GM18508 (cell line): ENCODE measurements at regions not wholly inside any gene's neighbourhood (a gene's known extent, or its start where the extent isn't known, plus 50 kb on each side); places are given as distances from the start of the nearest gene placed in this dataset.
"Not testable (repeated sequence)": the region's sequence is repeated elsewhere in the genome, so short reads cannot be mapped to it uniquely, and the experiment has no call there.

ENCODE experiments used
- ATAC-seq: cut with Tn5 transposase; IDR thresholded peaks from one replicate; pipeline ENCODE4 v1.9.1; 2021; ENCODE audit warnings: moderate number of reproducible peaks; ENCODE audit not compliant: insufficient read depth, unreplicated experiment

DNA sequence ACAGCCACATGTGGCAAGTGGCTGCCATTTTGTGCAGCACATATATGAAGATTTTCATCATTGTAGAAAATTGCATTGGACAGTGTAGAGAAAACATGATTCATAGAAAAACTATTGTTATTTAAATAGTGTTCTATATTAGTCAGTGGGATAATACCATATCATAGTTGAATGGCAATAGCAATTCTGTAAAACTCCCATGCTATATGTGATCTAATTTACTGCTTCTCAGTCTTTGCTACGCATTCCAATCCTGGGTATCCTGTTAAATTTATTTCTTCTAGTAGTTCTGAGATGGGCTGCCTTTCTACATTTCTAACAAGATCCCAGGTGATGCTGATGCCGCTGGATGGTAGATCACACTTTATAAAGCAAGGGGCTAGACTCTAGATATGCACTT is 117.5 kb upstream of the FBXO28 start:
- ATAC-seq, result not testable (repeated sequence)

DNA sequence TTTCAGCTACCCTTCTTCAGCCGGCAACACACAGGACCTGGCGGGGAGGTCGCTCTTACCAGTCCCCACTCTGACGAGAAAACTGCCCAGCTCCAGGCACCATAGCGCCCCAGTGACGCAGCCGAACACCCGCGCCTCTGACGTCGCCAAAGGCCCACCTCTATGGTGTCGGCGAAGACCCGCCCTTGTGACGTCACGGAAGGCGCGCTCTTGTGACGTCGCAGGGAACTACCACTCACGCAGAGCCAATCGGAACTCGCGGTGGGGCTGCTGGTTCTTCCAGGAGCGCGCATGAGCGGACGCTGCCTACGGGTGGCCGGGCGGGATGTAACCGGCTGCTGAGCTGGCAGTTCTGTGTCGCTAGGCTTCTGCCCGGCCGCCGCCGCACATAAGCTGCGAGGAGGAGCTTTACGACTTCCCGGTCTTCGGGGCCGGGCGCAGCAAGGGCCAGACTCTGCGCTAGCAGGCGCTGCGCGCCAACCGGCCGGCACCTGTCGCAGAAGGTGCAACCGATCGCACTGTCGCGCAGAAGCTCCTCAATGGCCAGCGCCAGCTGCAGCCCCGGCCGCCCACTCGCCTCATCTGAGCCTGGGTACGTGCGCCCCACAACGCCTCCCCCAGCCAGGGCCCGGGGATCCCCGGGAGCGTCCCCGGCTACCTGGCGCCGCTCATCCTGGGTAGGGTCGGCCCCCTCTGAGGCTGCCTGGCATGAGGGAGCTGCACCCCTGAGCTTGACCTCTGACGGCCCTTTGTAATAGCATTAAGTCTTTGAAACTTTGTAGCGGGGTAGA is 121.3 kb upstream of the FBXO28 start:
- ATAC-seq, result peak; percentile 97

DNA sequence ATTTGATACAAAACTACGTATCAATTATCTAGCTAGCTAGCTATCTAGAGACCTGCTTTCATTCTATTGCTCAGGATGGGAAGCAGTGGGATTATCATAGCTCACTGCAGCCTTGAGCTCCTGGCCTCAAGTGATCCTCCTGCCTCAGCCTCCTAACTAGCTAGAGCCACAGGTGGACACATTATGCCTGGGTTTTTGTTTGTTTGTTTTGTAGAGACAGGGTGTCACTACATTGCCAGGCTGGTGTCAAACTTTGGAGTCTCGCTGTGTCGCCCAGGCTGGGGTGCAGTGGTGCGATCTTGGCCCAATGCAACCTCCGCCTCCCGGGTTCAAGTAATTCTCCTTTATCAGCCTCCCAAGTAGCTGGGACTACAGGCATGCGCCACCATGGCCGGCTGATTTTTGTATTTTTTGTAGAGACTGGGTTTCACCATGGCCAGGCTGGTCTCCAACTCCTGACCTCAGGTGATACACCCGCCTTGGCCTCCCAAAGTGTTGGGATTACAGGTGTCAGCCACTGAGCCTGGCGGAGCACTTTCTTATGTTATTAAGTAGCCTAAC is 122.5 kb upstream of the FBXO28 start:
- ATAC-seq, result not testable (repeated sequence)

DNA sequence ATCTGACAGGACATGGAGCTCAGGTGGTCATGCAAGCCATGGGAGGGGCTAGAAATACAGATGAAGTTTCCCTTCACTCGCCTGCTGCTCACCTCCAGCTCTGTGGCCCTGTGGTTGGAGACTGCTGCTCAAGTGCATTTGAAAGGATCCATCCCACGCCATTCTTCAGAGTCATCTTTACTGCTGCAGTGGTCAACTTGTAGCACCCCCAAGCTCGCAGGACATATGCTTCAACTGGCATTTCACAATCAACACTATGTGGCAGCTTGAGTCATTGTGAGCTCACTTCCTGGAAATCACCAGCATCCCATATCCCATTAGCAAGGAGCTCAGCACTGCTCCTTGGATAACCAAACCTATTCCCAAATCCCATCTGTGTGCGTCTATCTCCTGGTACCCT is 116.2 kb upstream of the TP53BP2 start:
- ATAC-seq, result not testable (repeated sequence)

DNA sequence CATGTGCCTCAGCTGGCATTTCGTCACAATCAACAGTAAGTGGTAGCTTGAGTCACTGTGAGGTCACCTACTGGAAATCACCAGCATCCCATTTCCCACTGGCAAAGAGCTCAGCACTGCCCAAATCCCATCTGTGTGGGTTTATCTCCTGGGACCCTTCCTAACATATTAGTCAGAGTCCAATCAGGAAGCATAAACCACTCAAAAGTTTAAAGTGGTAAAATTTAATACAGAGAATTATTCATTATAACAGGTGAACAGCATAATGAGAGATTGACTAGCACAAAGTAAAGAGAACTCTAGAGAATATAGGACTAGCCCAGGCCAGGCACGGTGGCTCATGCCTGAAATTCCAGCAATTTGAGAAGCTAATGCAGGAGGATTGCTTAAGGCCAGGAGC is 107.1 kb upstream of the TP53BP2 start:
- ATAC-seq, result not testable (repeated sequence)

DNA sequence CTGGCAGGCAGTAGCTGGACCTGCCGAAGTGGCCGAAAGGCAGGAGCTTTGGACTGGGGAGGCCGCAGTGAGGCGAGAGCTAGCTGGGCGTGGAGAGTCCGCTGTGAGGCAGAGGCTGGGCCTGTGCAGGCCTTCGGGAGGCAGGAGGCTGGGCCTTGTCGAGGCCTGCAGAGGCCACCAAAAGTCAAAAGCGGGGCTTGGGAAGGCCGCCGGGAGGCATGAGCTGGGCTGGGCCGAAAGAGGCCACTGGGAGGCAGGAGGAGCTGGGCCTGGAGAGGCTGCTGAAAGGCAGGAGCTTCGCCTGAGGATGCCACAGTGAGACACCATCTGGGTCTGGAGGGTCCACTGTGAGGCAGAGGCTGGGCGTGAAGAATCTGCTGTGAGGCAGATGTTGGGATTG is 105.8 kb upstream of the TP53BP2 start:
- ATAC-seq, result not testable (repeated sequence)

DNA sequence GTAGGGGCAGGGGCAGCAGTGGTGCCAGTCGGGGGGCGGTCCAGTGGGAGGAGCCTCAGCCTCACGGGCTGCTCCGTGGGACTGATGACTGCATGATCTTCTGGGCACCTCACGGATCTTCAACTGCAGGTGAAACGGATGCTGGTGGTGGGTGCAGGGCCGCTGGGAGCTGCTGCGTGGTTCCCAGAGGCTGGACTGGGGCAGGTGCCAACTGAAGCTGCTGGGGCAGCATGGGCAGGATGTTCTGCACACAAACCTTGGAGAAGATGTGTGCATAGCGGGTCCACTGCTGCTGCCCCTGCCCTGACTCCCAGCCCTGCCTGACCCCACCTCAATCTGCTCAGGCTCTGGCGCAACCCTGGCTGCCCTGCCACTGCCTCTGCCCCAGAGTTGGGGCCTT is 104.2 kb upstream of the TP53BP2 start:
- not testable (repeated sequence) for ATAC-seq

DNA sequence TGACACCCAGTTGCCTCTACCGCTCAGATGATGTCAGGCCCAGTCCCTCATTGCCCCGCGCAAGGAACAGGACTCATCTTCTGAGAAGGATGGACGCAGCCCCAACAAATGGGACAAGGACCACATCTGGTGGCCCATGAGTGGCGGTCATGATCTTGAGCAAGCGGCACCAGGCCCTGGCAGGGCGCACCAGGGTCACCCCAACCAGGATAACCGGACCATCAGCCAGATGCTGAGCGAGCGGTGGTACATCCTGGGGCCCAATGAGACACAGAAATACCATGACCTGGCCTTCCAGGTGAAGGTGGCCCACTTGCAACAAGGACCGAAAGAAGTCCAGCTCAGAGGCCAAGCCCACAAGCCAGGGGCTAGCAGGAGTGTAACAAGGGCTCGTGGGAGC is 102.3 kb upstream of the TP53BP2 start:
- not testable (repeated sequence) for ATAC-seq

DNA sequence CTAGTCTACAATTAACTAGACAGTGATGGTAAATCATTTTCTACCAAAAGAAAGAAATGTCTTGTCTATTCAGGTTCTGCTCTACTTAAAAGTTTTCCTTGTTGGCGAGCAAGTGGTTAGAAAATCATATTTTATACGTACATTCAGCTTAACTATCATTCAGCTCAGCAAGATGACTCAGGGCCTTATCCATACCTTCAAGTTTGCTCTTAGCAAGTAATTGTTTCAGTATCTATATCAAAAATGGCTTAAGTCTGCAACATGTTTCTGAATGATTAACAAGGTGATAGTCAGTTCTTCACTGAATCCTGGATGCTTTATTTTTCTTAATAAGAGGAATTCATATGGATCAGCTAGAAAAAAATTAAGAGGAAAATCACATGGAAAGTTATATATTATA is 90.8 kb upstream of the TP53BP2 start:
- ATAC-seq, result not testable (repeated sequence)

DNA sequence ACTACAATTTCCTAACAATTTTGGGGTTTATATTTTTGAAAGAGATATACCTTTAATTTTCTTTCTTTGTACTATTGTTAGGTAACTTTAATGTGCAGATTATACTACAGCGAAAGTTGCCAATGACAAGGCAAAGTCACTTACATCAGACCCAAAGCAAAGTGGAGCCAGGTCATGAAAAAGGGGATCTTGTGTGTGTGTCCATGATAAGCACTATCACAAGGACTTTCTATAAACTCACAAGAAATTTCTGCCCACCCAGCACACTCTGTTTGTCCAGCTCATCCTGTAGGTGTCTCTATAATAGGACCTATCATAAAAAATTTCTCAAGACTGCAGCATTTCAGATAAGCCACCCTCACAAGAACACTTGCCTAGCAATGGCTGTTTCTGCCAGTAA is 85.7 kb upstream of the TP53BP2 start:
- not testable (repeated sequence) for ATAC-seq

DNA sequence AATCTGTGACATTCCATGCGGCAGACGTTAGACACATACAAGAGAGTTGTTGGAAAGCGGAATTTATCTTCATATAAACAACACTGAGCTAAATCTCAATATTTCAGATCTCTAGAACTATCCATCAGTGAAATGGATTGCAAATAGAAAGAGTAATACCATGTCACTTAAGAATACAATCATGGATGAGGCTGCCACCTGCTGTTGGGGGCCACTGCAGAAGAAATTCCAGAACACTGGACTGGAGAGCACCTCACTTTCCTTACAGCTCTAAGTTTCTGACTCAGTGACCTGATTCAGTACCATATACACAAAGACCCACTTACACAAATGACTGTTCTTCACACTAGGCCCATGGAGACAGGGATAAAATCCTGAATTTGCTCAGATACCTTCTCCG is 75.1 kb upstream of the TP53BP2 start:
- ATAC-seq, result not testable (repeated sequence)

DNA sequence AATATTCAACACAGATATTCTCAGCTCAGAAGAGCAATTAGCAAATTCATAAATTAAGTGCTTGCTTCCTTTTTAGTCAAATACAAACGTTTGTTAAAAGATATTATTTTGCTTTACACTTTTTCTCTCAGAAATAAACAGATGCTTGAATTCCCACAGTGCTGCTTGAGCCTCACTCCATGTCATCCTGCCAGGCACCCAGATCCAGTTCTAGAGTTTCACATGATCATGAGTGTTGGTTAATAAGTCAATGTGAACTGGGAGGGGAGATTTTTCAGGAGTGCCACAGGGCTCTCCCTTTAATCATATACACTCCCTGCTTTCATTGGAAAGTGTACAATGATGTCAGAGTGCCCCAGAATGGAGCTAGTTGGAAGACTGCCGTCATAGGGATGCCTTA is 69.7 kb upstream of the TP53BP2 start:
- not testable (repeated sequence) for ATAC-seq

DNA sequence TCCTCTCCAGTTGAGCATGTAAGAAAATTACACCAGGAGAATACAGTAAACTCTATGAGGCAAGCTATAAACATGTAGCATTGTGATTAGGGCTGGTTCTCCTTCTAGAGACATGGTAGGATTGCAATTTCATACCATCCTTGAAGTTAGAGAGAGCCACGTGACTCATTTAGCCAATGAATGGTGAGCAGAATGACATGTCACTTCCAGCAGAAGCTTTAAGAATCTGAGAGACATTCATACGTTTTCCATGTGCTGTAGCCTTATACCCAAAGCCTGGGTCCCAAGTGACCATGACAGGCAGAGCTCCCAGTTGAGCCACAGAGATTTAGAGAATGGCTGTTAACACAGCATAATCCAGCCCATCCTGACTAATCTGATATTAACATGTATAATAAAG is 68.0 kb upstream of the TP53BP2 start:
- ATAC-seq, result not testable (repeated sequence)

DNA sequence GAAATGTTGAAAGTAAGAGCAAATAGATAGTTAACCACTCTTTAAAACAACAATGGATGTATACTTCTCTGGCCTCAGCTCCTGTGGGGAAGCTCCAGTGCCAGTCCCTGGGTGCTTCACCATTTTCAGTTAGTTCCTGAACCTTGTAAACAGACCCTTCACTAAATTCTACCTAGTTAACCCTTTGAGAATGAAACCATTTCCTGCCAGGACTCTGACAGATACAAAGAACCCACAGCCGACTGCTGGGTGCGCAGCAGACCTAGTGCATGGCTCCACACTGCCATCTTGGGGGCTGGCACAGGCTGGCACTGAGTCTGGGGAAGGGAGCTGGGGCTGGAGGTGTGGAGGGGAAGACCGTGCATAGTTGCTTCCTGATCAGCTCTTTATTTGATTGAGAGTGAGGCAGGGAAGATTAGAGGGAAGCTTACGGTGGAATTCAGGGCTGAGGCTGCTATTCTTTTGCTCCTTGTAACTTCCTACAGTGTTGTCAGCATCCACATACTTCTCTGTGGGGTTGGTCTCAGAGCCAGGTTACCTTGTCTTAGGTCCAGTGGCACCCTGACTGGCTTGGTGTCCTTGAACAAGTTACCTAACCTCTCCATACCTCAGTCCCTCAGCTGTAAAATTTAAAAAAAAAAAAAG is 62.3 kb upstream of the TP53BP2 start:
- not testable (repeated sequence) for ATAC-seq

DNA sequence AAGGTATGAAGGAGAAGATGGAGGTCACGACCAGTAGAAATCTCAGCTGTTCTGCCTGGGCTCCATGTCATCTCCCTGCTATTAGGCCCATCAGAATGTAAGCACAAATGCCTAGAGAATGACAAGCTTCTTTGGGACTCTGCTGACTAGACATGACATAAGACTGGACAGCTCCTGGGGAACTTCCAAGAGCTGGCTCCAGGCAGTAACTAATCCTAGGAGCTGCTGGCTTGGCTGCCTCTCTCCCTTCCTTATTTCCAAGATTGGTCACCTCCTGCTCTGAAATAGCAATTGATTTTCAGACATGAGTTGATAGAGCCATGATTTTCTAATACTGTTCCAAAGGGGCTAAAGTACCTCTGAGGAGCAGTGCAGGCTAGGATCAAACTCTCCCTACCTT is 57.5 kb upstream of the TP53BP2 start:
- ATAC-seq, result not testable (repeated sequence)

DNA sequence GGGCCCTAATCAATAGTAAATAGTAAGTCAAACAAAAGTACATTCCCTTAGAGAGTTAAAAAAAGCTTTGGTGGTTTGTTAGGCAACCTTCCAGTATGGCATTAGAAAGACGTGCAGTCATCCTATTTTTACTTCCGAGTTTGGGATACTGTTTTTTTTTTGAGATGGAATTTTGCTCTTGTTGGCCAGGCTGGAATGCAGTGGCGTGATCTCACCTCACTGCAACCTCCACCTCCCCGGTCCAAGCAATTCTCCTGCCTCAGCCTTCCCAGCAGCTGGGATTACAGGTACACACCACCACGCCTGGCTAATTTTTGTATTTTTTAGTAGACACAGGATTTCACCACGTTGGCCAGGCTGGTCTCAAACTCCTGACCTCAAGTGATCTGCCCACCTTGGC is 54.0 kb upstream of the TP53BP2 start:
- ATAC-seq, result not testable (repeated sequence)

DNA sequence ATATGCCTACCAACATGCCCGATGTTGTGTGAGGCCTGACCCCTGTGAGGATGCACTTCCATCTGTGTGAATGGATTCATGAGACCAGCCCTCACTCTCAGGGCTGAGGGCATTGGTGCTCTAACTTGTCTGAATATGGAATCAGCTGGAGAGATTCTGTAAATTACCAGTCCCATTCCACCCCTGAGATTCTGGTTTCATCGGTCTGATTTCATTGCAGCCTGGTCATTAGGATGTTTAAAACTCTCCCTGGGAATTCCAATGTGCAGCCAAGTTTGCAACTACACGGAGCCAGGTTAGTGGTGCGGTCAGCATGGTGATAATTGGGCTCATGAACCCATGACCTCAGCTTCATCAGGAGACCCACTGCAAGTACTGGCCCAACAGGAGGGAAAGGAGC is 51.4 kb upstream of the TP53BP2 start:
- not testable (repeated sequence) for ATAC-seq

DNA sequence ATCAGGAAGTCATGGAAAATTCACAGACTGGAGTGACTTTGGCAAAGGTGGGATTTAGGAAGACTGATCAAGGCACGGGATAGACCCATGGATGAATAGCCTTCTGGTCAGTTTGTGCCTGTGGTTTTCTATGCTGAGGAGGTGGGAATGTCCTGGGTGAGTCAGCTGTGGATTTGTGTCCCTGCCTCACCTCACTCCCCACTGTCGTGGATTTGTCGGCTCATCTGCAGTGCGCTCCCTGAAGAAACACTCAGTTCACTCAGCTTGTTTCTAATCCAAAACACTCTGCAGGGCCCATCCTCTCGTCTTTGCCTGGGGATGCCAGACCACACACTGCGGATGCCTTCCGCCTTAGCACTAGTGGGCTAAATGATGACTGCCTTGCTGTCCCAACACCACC is 50.2 kb upstream of the TP53BP2 start:
- ATAC-seq, result not testable (repeated sequence)
